ENCODE measurements at regions not wholly inside any gene's neighbourhood (a gene's known extent, or its start where the extent isn't known, plus 50 kb on each side); places are given as distances from the start of the nearest gene placed in this dataset.
"Not testable (repeated sequence)": the region's sequence is repeated elsewhere in the genome, so short reads cannot be mapped to it uniquely, and the experiment has no call there.

GRCh38 chr7:84941936-84942335 lies 244.9 kb downstream of the SEMA3D start:
- no peak for DNase-seq

- DNase-seq = no peak
These were observed 245.6 kb downstream of the SEMA3D start for GRCh38 chr7:84941291-84941690.

- DNase-seq = no peak
These were observed 247.0 kb downstream of the SEMA3D start for GRCh38 chr7:84939888-84940287.

DNA sequence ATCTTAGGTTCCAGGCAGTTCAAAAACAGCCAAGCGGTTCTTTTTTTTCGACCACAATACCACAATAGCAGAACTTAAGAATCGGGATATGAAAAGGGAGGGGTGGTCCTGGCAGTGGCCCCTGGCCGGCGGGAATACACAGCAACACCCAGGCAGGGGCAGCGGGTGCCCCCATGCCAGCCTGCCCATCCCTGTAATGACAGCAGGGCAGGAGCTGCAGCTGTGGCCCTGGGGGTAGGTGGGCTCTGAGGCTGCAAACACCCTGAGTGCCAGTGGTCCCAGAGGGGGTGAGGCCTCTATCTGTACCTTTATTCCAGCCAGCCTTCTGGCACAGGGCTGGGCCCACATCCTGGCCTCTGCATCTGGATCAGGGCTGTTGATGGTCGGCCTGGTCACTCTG lies 247.4 kb downstream of the SEMA3D start:
- DNase-seq = no peak

- no peak for DNase-seq
These were observed 262.5 kb downstream of the SEMA3D start for GRCh38 chr7:84924353-84924752.

DNA sequence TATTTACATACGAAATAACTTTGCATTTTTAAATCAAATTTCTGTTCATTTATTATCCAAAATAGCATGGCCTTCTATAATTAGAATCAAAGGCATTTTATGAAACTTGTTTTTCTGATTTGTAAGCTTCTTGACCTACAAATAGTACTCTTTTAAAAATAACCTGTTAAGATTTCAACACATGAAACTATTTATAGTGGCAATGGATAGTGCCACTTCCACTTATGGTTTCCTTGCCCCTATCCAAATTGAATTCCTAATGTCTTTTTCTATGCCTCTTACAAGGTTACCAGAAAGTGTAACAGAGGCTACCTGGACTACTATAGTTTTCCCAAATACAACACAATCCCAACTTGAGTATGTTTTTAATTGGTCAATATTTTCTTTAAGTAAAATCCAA lies 263.5 kb downstream of the SEMA3D start:
- no peak for DNase-seq

DNA sequence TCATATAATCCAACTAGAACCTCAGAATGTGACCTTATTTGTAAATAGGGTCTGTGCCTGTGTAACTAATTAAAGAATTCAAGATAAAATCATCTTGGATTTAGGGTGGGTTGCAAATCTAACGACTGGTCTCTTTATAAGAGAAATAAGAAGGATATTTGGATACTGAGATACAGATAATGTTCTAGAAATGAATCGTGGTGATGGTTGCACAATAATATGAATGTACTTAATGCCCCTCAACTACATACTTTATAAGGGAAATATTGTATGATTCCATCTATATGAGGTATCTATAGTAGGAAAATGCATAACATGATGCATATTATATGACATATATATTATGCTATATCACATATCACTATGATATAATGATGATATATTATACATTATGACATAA lies 265.7 kb downstream of the SEMA3D start:
- DNase-seq = no peak

GRCh38 chr7:84916973-84917372 lies 269.9 kb downstream of the SEMA3D start:
- not testable (repeated sequence) for DNase-seq

DNA sequence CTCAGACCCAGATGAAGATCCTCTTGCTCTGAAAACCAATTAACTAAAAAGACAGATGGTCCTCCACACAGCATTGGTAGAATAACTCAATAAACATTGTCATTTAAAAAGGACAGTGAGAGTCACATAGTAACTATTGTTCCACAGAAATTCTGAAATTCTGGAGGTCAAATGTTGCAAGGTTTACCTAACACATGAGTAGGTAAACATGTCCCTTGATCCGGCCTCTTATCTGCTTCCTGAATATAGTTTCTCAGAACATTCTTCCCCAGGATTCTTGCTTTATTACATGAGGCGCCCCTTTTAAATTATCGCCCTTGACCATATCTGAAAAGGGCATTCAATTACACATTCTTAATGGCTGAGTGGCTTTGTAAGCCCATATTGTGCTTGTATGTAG lies 270.7 kb downstream of the SEMA3D start:
- DNase-seq = no peak

- no peak for DNase-seq
These were observed 272.3 kb downstream of the SEMA3D start for GRCh38 chr7:84914598-84914997.

- no peak for DNase-seq
These were observed 273.1 kb downstream of the SEMA3D start for GRCh38 chr7:84913731-84914130.

DNA sequence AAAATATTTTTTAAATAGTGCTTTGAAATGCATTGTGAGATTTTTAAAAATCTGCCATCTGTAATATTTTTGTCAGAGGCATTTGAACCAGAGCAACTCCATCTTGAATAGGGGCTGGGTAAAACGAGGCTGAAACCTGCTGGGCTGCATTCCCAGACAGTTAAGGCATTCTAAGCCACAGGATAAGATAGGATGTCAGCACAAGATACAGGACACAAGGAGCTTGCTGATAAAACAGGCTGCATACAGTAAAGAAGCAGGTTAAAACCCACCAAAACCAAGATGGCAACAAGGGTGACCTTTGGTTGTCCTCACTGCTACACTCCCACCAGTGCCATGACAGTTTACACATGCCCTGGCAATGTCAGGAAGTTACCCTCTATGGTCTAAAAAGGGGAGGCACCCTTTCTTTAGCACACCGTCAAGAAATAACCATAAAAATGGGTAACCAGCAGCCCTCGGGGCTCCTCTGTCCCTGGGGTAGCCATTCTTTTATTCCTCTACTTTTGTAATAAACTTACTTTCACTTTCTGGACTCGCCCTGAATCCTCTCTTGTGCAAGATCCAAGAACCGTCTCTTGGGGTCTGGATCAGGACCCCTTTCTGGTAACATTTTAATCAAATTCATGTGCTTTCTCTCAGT lies 273.7 kb downstream of the SEMA3D start:
- no peak for DNase-seq

GRCh38 chr7:84912537-84912936 lies 274.3 kb downstream of the SEMA3D start:
- no peak for DNase-seq

GRCh38 chr7:84912018-84912417 lies 274.8 kb downstream of the SEMA3D start:
- DNase-seq = no peak

DNA sequence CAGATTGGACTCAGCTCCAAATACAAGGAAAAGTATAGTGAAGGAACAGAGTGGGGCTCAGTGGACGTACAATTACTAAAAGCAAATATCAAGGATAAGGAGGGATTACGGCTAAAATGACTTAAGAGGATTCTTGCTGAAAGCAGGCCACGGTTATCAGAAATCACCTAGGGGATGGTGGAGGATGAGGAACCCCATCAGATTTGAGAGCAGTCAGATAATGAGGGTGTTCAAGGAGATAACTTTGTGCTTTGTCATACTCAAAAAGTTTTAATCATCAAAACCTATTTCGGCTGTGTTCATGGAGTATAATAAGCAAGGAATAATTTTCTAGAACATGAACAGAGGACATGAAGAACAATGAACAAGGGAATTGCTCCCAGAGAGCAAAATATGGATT lies 275.8 kb downstream of the SEMA3D start:
- no peak for DNase-seq

GRCh38 chr7:84910322-84910721 lies 276.5 kb downstream of the SEMA3D start:
- not testable (repeated sequence) for DNase-seq

DNA sequence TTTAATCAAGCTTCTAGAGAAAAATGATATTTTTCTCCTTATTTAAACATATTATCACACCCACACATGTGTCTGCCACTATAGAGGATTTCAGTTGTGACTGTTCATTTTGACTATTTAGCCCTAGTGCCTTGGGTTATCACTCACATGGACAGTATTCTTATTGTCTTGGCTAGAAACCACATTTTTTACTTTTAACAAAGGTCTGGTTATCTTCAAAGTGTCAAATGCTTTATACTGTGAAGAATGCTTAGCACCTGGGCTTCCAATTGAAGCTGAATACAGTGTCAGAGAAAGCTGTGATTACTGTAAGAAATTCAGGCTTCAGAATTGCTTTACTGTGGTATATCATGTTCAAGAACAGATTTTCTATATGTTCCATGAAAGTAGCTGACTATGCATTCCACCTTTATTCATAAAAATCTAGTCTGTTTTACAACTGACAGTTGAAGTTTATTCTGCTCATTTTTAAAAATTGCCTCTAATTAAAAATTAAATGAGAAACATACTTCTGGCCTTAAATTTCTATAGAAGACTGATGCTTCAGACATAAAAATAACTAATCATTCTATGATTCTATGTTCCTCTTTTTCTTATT lies 278.6 kb downstream of the SEMA3D start:
- no peak for DNase-seq

GRCh38 chr7:84906889-84907288 lies 280.0 kb downstream of the SEMA3D start:
- no peak for DNase-seq

GRCh38 chr7:84904561-84904960 lies 282.3 kb downstream of the SEMA3D start:
- no peak for DNase-seq

- DNase-seq = no peak
These were observed 285.5 kb downstream of the SEMA3D start for GRCh38 chr7:84901366-84901765.

- DNase-seq = no peak
These were observed 286.6 kb downstream of the SEMA3D start for GRCh38 chr7:84900215-84900614.

- no peak for DNase-seq
These were observed 291.3 kb downstream of the SEMA3D start for GRCh38 chr7:84895563-84895962.

- DNase-seq = not testable (repeated sequence)
These were observed 303.3 kb downstream of the SEMA3D start for GRCh38 chr7:84883570-84883969.

DNA sequence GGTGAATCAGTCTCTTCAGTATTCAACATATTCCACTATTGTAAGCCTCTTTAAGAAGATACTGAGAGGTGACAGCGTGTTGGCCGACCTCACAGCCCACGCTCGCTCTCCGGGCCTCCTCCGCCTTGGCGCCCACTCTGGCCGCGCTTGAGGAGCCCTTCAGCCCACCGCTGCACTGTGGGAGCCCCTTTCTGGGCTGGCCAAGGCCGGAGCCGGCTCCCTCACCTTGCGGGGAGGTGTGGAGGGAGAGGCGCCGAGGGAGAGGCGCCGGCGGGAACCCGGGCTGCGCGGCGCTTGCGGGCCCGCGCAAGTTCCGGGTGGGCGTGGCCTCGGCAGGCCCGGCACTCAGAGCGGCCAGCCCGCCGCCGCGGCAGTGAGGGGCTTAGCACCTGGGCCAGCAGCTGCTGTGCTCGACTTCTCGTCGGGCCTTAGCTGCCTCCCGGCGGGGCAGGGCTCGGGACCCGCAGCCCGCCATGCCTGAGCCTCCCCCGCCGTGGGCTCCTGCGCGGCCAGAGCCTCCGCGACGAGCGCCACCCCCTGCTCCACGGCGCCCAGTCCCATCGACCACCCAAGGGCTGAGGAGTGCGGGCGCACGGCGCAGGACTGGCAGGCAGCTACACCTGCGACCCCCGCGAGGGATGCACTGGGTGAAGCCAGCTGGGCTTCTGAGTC lies 306.4 kb downstream of the SEMA3D start:
- DNase-seq = not testable (repeated sequence)

Data from NCI-H1092 (cell line).